Fibroblast of villous mesenchyme (primary cell): ENCODE measurements at regions not wholly inside any gene's neighbourhood (a gene's known extent, or its start where the extent isn't known, plus 50 kb on each side); places are given as distances from the start of the nearest gene placed in this dataset.

Experiments used
- DNase-seq: peaks from one replicate; pipeline ENCODE4 v3.0.0-alpha.2; 2010; ENCODE audit warnings: low read depth
- H3K4me3 ChIP-seq: 2 replicates; pipeline ENCODE4 v1.5.1; 2011; ENCODE audit warnings: low read depth, mild to moderate bottlenecking, low read length
- TF ChIP-seq, protein P1 (sequence below): IDR thresholded peaks from 2 replicates; pipeline ENCODE4 v1.5.1; 2012; ENCODE audit warnings: low read depth, mild to moderate bottlenecking, low read length; ENCODE audit not compliant: insufficient read depth

- TF ChIP-seq, protein P1, sequence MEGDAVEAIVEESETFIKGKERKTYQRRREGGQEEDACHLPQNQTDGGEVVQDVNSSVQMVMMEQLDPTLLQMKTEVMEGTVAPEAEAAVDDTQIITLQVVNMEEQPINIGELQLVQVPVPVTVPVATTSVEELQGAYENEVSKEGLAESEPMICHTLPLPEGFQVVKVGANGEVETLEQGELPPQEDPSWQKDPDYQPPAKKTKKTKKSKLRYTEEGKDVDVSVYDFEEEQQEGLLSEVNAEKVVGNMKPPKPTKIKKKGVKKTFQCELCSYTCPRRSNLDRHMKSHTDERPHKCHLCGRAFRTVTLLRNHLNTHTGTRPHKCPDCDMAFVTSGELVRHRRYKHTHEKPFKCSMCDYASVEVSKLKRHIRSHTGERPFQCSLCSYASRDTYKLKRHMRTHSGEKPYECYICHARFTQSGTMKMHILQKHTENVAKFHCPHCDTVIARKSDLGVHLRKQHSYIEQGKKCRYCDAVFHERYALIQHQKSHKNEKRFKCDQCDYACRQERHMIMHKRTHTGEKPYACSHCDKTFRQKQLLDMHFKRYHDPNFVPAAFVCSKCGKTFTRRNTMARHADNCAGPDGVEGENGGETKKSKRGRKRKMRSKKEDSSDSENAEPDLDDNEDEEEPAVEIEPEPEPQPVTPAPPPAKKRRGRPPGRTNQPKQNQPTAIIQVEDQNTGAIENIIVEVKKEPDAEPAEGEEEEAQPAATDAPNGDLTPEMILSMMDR, result no peak
- H3K4me3 ChIP-seq, result no peak overlapping the region
- DNase-seq, result no peak
Observed at GRCh38 chr10:33506391-33506790, 171.9 kb upstream of the NRP1 start.

DNA sequence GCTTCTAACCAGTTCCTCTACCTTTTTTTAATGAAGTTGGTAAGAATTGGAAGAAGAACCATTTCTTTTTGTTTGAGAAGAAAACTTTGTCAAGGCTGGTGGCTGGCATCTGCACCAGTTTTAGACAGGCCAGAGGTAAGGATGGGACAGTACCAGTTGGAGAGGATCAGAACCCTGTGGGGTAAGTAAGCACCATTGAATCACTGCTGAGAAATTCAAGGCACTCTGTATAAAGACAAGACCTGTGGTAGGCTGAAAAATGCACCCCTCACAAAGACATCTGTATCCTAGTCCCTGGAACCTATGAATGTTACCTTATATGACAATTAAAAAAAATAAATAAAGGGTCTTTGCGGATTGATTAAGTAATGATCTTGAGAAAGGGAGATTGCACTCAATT, 166.7 kb upstream of the NRP1 start:
- TF ChIP-seq, protein P1, result no peak
- H3K4me3 ChIP-seq, result no peak overlapping the region
- no peak for DNase-seq

DNA sequence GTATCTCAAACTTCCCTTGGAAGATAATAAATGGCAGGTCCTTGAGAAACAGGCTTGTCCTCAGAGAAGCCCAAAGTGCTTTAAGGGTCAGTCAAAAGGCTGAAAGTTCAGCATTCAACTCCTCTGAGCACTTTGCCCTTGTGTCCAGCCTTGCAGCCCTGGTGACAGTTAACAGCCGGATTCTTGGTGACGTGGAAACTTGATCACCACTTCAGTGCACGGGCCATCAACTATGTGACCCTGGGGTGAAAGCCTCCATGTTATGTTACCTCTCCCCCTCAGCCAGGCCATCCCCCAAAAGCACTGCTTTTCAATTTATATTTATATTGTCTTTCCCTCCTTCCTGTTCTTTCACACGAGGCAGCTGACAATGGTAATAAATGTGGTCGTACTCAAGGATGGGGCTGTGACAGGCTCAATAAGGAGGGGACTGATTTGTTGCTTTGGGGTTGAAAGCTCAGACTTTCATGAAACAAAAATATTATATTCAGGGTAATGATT, 164.0 kb upstream of the NRP1 start:
- DNase-seq, result no peak
- H3K4me3 ChIP-seq, result no peak overlapping the region
- TF ChIP-seq, protein P1, result no peak

DNA sequence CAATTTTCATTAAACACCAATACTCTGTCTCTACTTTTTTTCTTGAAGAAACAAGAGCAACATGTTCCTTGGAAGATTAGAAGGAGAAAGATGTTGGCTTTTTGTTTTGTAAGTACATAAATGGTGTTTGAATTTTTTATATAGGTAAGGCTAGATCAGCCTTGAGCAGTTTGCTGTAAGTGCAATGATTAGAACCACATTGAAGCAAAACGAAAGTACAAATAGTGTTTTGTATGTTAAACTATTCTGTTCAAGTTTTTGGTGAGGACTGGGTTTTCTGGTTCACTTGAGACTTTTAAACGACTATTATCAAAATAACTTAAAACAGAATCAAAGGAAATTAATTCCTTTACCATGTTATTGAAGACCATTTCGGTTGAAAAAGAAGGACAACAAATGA, 162.9 kb upstream of the NRP1 start:
- TF ChIP-seq, protein P1, result no peak
- H3K4me3 ChIP-seq, result no peak overlapping the region
- no peak for DNase-seq

- TF ChIP-seq, protein P1, result no peak
- no peak for DNase-seq
- H3K4me3 ChIP-seq, result no peak overlapping the region
Observed at GRCh38 chr10:33496096-33496495, 161.6 kb upstream of the NRP1 start.

GRCh38 chr10:33494694-33495265, 160.3 kb upstream of the NRP1 start:
- TF ChIP-seq, protein P1, result no peak
- H3K4me3 ChIP-seq, result no peak overlapping the region
- DNase-seq, result no peak

DNA sequence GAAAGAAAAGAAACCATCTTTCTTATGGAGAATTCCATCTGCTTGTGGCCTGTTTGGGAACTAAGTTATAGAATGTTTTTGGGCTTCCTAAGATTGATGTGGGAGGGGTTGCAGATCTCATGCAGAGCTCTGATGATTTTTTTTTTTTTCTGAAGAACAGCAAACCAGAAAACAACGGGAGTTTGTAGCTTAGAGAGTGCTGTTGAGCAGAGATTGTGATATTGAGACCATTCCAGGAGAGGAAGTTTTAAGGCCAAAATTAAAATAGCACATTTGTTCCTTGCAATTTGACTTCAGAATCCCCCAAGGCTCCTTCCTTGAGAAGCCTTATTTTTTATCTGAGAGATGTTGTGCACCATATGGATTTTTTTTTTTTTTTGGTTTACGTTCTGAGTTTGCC, 159.5 kb upstream of the NRP1 start:
- no peak for DNase-seq
- TF ChIP-seq, protein P1, result no peak
- H3K4me3 ChIP-seq, result no peak overlapping the region
